ENCODE measurements at regions not wholly inside any gene's neighbourhood (a gene's known extent, or its start where the extent isn't known, plus 50 kb on each side); places are given as distances from the start of the nearest gene placed in this dataset.

DNA sequence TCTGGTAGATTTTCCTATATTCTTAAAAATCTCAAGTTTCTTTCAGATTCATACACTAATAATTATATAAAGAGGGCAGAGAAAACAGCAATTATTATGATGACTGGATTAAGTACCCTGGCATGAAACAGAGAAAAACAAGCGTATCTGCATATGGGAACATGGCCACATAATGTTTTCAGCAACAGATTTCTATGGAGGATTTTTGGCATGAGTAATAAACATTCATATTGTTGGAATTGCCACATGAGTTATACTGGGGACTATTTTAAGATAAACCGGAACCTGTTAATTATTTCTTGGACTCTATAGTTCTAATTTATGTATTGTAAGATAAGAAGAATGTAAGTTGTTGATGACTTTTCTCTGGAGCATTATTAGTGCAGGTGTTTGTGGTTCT, 112.7 kb downstream of the OXSM start:
- Histone ChIP-seq H3K9ac (ENCODE audit: low read length) (no peak overlapping the region), H3F3A (ENCODE audit: insufficient read depth, low read length, poor library complexity, severe bottlenecking) (no peaks in the 10 kb centered on the region), H3K9me3 (ENCODE audit: low read length) (no peaks in the 10 kb centered on the region), H4K20me1 (ENCODE audit: insufficient read depth) (no peaks in the 10 kb centered on the region), H3K36me3 (ENCODE audit: insufficient read depth, low read length) (no peaks in the 10 kb centered on the region), H3K9me2 (ENCODE audit: insufficient read depth, low read length) (no peaks in the 10 kb centered on the region), H3K27me3 (ENCODE audit: insufficient read depth, low read depth, low read length) (no peaks in the 10 kb centered on the region), H3K4me3 (ENCODE audit: low read length) (no peak overlapping the region), H3K27ac (ENCODE audit: low read length) (no peak overlapping the region), H3K4me2 (ENCODE audit: low read length) (no peak overlapping the region), H2AFZ (ENCODE audit: low read depth, low read length) (no peak overlapping the region), H3K79me2 (replicated peaks; ENCODE audit: insufficient read depth, low read length) (no peaks in the 10 kb centered on the region)
- TF ChIP-seq RAD21 (conservative IDR thresholded peaks at IDR 0.05) (no peak), POLR2AphosphoS5 (IDR thresholded peaks at IDR 0.05) (no peak), SMC3 (conservative IDR thresholded peaks at IDR 0.05; ENCODE audit: poor library complexity) (no peak), EP300 (conservative IDR thresholded peaks at IDR 0.05; ENCODE audit: poor library complexity, severe bottlenecking) (no peak), TAF1 (IDR thresholded peaks at IDR 0.05; ENCODE audit: low read depth) (no peak), MXI1 (conservative IDR thresholded peaks at IDR 0.05; ENCODE audit: poor library complexity, severe bottlenecking) (no peak), EZH2 (IDR thresholded peaks at IDR 0.05; ENCODE audit: borderline replicate concordance, insufficient read depth, low read length, poor library complexity, severe bottlenecking) (no peak)
- TF ChIP-seq, protein P1, sequence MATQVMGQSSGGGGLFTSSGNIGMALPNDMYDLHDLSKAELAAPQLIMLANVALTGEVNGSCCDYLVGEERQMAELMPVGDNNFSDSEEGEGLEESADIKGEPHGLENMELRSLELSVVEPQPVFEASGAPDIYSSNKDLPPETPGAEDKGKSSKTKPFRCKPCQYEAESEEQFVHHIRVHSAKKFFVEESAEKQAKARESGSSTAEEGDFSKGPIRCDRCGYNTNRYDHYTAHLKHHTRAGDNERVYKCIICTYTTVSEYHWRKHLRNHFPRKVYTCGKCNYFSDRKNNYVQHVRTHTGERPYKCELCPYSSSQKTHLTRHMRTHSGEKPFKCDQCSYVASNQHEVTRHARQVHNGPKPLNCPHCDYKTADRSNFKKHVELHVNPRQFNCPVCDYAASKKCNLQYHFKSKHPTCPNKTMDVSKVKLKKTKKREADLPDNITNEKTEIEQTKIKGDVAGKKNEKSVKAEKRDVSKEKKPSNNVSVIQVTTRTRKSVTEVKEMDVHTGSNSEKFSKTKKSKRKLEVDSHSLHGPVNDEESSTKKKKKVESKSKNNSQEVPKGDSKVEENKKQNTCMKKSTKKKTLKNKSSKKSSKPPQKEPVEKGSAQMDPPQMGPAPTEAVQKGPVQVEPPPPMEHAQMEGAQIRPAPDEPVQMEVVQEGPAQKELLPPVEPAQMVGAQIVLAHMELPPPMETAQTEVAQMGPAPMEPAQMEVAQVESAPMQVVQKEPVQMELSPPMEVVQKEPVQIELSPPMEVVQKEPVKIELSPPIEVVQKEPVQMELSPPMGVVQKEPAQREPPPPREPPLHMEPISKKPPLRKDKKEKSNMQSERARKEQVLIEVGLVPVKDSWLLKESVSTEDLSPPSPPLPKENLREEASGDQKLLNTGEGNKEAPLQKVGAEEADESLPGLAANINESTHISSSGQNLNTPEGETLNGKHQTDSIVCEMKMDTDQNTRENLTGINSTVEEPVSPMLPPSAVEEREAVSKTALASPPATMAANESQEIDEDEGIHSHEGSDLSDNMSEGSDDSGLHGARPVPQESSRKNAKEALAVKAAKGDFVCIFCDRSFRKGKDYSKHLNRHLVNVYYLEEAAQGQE (IDR thresholded peaks at IDR 0.05; ENCODE audit: borderline replicate concordance) = no peak
- TF ChIP-seq, protein P2, sequence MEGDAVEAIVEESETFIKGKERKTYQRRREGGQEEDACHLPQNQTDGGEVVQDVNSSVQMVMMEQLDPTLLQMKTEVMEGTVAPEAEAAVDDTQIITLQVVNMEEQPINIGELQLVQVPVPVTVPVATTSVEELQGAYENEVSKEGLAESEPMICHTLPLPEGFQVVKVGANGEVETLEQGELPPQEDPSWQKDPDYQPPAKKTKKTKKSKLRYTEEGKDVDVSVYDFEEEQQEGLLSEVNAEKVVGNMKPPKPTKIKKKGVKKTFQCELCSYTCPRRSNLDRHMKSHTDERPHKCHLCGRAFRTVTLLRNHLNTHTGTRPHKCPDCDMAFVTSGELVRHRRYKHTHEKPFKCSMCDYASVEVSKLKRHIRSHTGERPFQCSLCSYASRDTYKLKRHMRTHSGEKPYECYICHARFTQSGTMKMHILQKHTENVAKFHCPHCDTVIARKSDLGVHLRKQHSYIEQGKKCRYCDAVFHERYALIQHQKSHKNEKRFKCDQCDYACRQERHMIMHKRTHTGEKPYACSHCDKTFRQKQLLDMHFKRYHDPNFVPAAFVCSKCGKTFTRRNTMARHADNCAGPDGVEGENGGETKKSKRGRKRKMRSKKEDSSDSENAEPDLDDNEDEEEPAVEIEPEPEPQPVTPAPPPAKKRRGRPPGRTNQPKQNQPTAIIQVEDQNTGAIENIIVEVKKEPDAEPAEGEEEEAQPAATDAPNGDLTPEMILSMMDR (IDR thresholded peaks at IDR 0.05; ENCODE audit: poor library complexity, severe bottlenecking) = no peak

DNA sequence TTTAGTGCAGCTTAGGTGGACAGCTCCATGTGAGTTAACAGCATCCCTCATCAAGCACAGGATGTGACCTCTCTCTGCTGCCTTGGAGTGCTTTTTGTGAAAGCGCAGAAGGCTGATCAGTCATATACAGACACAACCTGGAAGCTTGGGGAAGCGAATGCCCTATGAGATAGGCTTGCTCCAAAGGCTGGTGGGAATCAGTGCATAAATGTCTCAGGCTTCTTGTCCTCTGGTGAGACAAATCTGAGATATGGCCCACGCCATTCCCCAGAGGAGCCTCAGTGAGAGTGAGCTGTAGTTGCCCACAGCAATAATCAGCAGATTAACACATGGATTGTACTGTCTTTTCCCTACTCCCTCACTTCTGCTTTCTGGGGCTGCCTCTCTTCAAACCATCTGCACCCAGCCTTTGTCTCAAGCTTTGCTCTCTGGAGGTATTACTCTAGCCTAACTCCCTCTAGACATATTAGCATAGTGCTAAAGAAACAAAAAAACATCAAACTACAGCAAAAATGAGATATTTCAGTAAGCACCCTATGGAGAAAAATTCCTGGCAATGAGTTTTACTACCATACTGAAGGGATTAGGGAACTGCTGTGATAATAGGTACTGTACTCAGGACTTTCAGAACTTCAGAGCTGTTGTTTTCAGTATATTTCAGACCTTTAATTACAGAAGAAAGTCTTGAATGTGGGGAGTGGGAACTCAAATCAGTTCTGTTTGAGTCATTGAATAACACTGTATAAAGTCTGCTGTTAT, 113.7 kb downstream of the OXSM start:
- Histone ChIP-seq H3K4me3 (ENCODE audit: low read length) (no peak overlapping the region), H3K4me2 (ENCODE audit: low read length) (no peak overlapping the region), H4K20me1 (ENCODE audit: insufficient read depth) (no peaks in the 10 kb centered on the region), H3K27me3 (ENCODE audit: insufficient read depth, low read depth, low read length) (no peaks in the 10 kb centered on the region), H2AFZ (ENCODE audit: low read depth, low read length) (no peak overlapping the region), H3K27ac (ENCODE audit: low read length) (no peak overlapping the region), H3K9me3 (ENCODE audit: low read length) (no peaks in the 10 kb centered on the region), H3F3A (ENCODE audit: insufficient read depth, low read length, poor library complexity, severe bottlenecking) (no peaks in the 10 kb centered on the region), H3K36me3 (ENCODE audit: insufficient read depth, low read length) (no peaks in the 10 kb centered on the region), H3K9me2 (ENCODE audit: insufficient read depth, low read length) (no peaks in the 10 kb centered on the region), H3K9ac (ENCODE audit: low read length) (no peak overlapping the region), H3K79me2 (replicated peaks; ENCODE audit: insufficient read depth, low read length) (no peaks in the 10 kb centered on the region)
- TF ChIP-seq, protein P1 (IDR thresholded peaks at IDR 0.05; ENCODE audit: borderline replicate concordance) = no peak
- no peak for TF ChIP-seq RAD21 (conservative IDR thresholded peaks at IDR 0.05)
- no peak for TF ChIP-seq SMC3 (conservative IDR thresholded peaks at IDR 0.05; ENCODE audit: poor library complexity)
- no peak for TF ChIP-seq EZH2 (IDR thresholded peaks at IDR 0.05; ENCODE audit: borderline replicate concordance, insufficient read depth, low read length, poor library complexity, severe bottlenecking)
- TF ChIP-seq EP300 (conservative IDR thresholded peaks at IDR 0.05; ENCODE audit: poor library complexity, severe bottlenecking) = no peak
- TF ChIP-seq, protein P2 (IDR thresholded peaks at IDR 0.05; ENCODE audit: poor library complexity, severe bottlenecking) = no peak
- TF ChIP-seq POLR2AphosphoS5 (IDR thresholded peaks at IDR 0.05) = no peak
- no peak for TF ChIP-seq TAF1 (IDR thresholded peaks at IDR 0.05; ENCODE audit: low read depth)
- TF ChIP-seq MXI1 (conservative IDR thresholded peaks at IDR 0.05; ENCODE audit: poor library complexity, severe bottlenecking) = no peak

All from neural cell (in vitro differentiated cells).